NCI-H526 (cell line): ENCODE measurements at regions not wholly inside any gene's neighbourhood (a gene's known extent, or its start where the extent isn't known, plus 50 kb on each side); places are given as distances from the start of the nearest gene placed in this dataset.

Experiments
- DNase-seq, 2 experiments: peaks; one replicate each; lab custom pipeline; 2025; lab: John Stamatoyannopoulos, UW

GRCh38 chr10:2950546-2950945 lies 116.8 kb upstream of the PFKP start:
- DNase-seq: no peak

- DNase-seq: no peak
Measured at GRCh38 chr10:2949948-2950354, 117.4 kb upstream of the PFKP start.

DNA sequence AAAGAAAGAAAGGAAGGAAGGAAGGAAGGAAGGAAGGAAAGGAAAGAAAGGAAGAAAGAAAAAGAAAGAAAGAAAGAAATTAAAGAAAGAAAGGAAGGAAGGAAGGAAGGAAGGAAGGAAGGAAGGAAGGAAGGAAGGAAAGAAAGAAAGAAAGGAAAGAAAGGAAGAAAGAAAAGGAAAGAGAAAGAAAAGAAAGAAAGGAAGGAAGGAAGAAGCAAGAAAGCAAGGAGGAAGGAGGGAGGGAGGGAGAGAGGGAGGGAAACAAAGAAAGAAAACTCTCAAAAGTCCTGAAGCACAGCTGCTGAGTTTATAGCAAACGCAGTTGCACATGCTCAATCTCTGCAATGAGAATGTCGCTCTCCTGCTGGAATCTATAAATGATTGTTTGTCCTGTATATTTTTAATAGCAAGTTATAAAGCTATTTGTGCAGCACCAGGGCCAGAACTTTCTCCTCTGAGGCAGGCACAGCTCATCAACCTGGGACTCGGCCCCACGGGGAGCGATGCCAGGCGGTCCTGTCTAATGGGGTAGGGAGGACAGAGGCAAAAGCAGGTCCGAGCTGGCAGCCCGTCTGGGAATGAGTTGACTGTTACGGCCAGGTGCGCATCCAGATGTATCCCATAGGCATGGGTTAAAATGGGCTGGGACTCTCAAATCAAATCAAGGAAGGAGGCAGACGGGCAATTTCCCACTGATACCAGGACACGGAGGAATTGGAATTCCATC lies 118.0 kb upstream of the PFKP start:
- DNase-seq: no peak

DNA sequence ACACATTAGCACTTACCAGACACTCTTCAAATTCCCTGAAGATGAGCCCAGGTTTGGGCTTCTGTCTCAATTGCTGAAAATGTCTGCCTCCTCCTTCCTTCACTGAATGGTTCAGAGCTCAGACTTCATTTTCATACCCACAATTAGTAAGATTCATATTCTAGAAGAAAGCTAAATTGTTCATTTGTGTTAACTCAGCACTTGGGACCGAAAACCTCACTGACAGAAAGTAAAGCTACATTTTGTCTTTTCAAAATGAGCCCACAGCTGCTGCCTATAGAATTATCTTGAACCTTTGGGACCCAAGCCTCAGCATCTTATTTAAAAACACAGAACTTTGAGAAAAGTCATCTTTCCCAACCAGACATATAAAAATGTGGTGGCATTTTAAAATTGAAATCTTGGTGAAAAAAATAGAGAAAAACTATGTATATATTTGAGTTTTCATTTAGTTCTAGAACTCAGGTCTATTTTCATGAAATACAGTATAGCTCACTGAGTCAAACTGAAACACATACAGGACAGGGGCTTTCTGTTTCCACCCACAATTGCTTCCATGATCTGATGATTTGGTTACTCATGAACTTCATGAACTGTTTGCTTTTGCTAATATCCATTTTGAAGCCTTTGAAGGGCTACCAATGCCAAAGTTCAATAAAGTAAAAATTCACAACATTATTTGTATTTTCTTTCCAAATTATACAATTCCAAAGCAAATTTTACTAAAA lies 119.1 kb upstream of the PFKP start:
- DNase-seq: no peak

GRCh38 chr10:2944788-2945187 lies 122.6 kb upstream of the PFKP start:
- no peak for DNase-seq

DNA sequence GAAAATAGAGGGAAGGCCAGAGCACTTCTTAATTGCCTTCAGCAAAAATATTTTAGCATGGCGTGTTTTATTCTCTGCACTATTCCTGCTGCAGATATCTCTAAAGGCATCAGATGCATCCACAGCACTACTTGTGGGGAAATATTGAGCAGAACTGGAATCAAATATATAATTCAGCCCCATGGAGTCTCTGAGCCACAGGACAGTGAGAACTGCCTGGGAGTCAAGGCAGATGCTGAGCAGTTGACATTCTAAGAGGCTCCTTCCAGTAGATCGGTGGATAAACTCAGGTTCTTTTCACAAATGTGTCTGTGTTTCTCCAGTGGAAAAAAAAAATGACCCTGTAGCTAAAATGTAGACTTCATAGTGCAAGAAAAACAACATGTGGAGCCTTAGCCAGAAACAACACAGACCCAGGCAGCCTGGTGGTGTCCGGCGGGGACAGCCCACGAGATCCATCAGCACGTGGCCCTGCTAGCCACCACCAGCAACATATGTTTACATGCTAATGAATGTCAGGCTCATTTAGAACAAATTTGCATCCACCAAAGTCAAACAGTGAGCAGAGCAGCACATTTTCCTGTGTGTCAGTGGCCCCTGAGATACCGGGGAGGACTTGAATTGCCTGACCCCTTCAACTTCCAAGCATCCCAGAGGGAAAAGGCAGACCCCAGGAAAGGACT lies 123.3 kb upstream of the PFKP start:
- peak; percentile 17 to 56 for DNase-seq

DNA sequence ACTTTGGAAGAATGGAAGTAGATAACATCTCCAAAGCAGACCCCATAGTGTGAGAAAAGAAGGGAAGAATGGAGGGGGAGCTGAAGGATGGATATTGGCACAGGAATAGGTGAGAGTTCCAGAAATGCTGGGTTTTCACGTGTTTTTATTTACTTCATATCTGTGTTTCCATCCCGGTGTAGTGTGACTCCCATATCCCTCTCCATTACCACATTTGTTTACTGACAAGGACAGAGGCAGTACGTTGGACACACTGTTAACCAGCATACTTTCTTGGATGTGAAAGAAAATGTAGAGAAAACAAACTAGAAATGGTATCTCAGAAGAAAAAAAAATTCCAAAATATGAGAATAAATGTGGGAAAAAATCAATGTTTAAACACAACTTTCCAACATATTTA lies 124.4 kb upstream of the PFKP start:
- no peak for DNase-seq

- no peak for DNase-seq
Measured at GRCh38 chr10:2938869-2939268, 128.5 kb upstream of the PFKP start.

DNA sequence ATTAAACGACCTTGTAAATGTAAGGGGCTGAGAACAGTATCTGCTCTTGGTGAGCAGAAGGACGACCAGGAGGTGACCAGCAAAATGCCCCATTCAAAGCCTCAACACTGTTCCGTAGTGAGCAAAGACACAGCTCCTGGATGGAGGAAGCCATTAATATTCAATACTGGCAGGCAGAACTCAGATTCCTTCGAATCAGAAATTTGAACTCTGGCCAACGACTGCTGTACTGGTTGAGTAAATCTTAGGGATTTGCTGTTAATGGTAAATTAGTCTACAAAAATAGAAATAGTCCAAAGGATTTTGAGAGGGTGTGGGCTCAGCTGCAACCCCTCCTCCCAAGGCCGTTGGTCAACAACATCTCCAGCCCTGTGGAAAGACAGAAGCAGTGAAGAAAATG lies 130.5 kb upstream of the PFKP start:
- DNase-seq: no peak

GRCh38 chr10:2935647-2936386 lies 131.5 kb upstream of the PFKP start:
- DNase-seq: peak in 1 of 2 experiments; percentile 30

DNA sequence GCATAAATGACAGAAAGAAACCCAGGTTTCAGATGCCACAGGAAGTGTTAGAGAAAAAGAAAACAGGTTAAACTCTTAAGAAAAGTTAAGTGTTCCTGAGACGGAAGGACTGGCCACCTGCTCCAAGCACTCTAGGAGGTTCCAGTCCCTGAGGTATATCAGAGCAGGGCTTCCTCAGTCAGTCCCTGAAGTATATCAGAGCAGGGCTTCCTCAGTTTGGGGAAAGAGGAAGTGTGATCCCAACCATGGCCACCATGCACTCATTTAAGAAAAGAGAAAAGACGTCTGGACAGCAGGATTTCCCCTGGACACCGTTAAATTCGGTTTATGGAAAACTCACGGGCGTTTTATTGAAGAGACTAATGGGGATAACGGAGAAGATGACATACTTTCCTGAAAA lies 133.4 kb upstream of the PFKP start:
- DNase-seq: no peak

DNA sequence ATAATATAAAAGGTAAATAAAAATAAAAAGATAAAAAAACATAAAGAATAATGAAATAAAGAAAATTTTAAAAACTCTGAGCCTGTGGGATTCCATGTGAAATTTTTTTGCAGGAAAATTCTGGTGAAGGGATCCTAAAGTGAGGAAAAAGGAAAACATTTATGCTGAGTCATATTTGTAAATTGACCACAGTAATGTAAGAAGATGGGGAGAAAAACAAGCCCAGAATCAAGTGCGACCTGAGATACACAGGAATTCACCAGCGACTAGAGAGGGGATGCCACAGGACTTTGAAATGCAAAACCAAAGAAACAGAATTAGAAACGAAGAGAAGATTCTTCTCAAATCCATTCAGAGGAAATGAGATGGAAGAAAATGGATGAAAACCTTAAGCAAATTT lies 133.8 kb upstream of the PFKP start:
- DNase-seq: no peak

DNA sequence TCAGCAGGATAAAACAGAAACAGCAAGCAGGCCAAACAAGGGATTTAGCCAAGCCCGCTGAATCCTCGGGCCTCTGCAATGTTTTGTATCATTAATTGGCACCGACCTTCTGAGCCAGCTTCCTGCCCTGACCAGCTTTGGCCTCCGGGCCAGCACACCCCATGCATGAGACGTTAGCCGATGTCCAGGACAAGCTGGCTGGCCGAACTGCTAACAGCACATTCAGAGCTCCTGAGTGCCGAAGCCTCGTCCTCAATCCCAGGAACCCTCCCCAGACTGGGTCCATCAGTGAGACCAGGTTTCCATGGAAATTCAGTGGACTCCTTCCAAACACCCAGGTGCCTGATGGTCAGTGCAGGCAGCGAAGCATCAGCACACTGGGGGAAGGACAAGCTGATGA lies 134.3 kb upstream of the PFKP start:
- DNase-seq: no peak

- DNase-seq: no peak
Measured at GRCh38 chr10:2929480-2930258, 137.7 kb upstream of the PFKP start.

GRCh38 chr10:2927958-2928840 lies 139.1 kb upstream of the PFKP start:
- peak; percentile 6 to 84 for DNase-seq

- DNase-seq: no peak
Measured at GRCh38 chr10:2926918-2927660, 140.3 kb upstream of the PFKP start.

GRCh38 chr10:2925631-2926030 lies 141.7 kb upstream of the PFKP start:
- no peak for DNase-seq

GRCh38 chr10:2924431-2924830 lies 142.9 kb upstream of the PFKP start:
- no peak for DNase-seq

DNA sequence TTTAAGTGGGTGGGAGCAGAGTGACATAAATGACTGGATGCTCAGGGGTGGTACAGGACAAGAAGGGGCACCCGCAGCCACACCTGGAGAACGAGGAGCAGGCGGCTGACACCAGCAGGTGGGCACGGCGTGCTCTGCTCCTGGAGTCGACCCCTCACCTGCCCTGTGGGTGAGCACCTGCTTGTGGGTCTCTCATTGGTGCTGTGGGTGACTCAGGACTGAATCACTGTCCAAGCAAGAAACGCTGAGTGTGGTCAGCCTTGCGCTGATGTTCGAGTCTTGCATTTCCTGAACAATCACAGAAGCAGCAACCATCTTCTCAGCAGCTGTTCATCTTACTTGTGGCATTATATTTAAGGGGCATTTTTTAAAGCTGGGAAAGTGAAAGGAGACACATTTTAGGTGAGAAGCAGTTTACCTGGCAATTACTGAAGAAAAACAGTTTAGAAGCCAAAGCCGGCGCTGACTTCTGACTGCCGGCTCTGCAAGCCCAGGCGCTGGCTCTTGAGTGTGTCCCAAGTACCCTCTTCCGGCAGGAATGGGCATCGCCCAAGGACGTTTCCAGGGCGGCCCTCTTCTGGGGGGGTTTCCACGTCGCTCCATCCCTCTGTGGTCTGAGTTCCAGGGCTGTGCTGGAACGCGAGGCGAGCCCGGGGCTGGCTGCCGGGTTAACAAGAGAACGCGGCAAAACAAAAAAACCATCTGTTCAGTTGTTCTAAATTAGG lies 145.2 kb upstream of the PFKP start:
- no peak for DNase-seq
